NB4 (cell line): ENCODE measurements at regions not wholly inside any gene's neighbourhood (a gene's known extent, or its start where the extent isn't known, plus 50 kb on each side); places are given as distances from the start of the nearest gene placed in this dataset.

Source experiments
- TF ChIP-seq, protein P1 (sequence below): IDR thresholded peaks from one replicate; pipeline ENCODE4 v1.5.1; 2012; ENCODE audit warnings: low read depth, low read length
- TF ChIP-seq, protein P2 (sequence below): IDR thresholded peaks from 2 replicates; pipeline ENCODE4 v1.6.1; 2011; ENCODE audit warnings: low read depth, low read length

DNA sequence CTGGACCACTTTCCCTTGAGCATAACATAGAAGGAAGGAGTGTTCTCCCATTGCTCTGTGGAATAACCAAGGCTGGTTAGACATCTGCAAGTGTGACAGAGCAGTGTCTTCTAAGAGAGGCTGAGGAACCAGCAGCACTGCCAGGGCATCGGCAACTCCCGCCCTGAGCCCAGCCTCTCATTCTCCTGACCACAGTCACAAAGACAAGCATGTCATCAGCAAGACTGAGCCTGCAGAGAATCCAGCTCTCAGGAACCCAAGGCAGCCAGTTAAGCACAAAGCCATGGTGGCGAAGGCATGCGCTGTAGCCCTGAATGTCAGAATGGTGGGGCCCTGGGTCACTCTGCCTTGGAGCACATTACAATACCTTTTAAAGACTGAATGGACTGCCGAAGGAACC, 253.9 kb downstream of the AGTPBP1 start:
- TF ChIP-seq, protein P1, sequence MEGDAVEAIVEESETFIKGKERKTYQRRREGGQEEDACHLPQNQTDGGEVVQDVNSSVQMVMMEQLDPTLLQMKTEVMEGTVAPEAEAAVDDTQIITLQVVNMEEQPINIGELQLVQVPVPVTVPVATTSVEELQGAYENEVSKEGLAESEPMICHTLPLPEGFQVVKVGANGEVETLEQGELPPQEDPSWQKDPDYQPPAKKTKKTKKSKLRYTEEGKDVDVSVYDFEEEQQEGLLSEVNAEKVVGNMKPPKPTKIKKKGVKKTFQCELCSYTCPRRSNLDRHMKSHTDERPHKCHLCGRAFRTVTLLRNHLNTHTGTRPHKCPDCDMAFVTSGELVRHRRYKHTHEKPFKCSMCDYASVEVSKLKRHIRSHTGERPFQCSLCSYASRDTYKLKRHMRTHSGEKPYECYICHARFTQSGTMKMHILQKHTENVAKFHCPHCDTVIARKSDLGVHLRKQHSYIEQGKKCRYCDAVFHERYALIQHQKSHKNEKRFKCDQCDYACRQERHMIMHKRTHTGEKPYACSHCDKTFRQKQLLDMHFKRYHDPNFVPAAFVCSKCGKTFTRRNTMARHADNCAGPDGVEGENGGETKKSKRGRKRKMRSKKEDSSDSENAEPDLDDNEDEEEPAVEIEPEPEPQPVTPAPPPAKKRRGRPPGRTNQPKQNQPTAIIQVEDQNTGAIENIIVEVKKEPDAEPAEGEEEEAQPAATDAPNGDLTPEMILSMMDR: no peak
- TF ChIP-seq, protein P2, sequence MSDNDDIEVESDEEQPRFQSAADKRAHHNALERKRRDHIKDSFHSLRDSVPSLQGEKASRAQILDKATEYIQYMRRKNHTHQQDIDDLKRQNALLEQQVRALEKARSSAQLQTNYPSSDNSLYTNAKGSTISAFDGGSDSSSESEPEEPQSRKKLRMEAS: no peak
